ENCODE measurements at regions not wholly inside any gene's neighbourhood (a gene's known extent, or its start where the extent isn't known, plus 50 kb on each side); places are given as distances from the start of the nearest gene placed in this dataset.

DNA sequence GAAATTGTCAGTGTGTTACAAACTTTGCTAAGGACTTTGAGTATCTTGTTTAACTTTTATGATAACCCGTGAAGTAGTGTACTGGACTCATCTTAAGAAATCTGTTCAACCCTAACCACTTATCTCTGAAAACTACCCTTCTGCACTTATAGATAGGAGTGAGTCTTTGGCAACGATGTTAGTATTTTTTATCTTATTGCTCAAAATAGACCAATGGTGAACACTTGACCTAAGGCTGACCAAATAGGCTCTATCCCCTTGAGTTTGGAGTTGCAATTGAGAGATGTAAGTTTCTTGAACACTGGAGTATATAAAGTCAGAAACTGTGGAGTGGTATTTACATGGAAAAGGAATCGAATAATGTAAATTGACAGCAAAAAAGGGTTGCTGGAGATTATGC lies 786.1 kb downstream of the TMTC2 start:
- ChIA-PET POLR2A (no interaction called here), CTCF (interaction anchor here (1.5 kb wide), 1 partner anchor 9 kb away, joined by 4 read pairs; no protein-coding TSS in a partner anchor)
- WGBS (ENCODE audit: missing lambda C conversion rate) = 47% methylated on average over 3 of the region's 3 CpGs
- no peak for FAIRE-seq
- Histone ChIP-seq H3K4me2 (no peak overlapping the region), H3K4me1 (no peaks in the 10 kb centered on the region), H3K4me3 (no peak overlapping the region), H3K27ac (no peak overlapping the region), H3K9me3 (no peaks in the 10 kb centered on the region)
- ATAC-seq = no peak
- TF ChIP-seq TP53 (CRISPR knock-in tag; IDR thresholded peaks at IDR 0.05) (no peak), PHF8 (IDR thresholded peaks at IDR 0.05; ENCODE audit: borderline replicate concordance, low read depth) (no peak), CHD2 (IDR thresholded peaks at IDR 0.05; ENCODE audit: low read length, partially characterized antibody) (no peak)
- DNase-seq (ENCODE audit: low read depth in 1 of 2, low spot score in 1 of 2) = no peak

DNA sequence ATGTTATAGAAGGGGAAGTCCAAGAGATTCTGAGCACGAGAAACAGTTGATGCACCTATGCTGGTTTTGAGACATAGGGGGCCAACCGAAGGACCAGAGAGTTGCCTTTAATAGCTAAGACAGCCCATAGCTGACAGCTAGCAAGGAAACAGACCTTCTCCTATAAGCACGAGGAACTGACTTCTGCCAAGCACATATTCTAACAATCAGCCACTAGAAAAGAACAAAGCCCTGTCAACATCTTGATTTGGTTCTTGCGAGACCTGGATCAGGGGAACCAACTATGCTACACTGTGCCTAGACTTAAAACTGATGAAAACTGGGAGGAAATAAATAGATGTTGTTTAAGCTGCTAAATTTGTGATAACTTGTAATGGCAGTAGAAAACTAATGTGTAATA lies 785.6 kb downstream of the TMTC2 start:
- no peaks in the 10 kb centered on the region for H3K4me1 ChIP-seq
- no peak overlapping the region for H3K4me3 ChIP-seq
- DNase-seq (ENCODE audit: low read depth in 1 of 2, low spot score in 1 of 2) = no peak
- H3K4me2 ChIP-seq = no peak overlapping the region
- 38% methylated on average over 4 of the region's 4 CpGs for WGBS (ENCODE audit: missing lambda C conversion rate)
- TF ChIP-seq SMC3 (IDR thresholded peaks at IDR 0.05) (no peak), KDM5A (IDR thresholded peaks at IDR 0.05) (no peak), EHMT2 (IDR thresholded peaks at IDR 0.05; ENCODE audit: low read depth) (no peak), PHF8 (IDR thresholded peaks at IDR 0.05; ENCODE audit: borderline replicate concordance, low read depth) (no peak), RAD21 (conservative IDR thresholded peaks at IDR 0.05 in 1 of 2, IDR thresholded peaks at IDR 0.05 in 1 of 2) (no peak), NR3C1 (IDR thresholded peaks at IDR 0.05) (no peak), POLR2A (IDR thresholded peaks at IDR 0.05; ENCODE audit: low read length) (no peak), RNF2 (IDR thresholded peaks at IDR 0.05; ENCODE audit: borderline replicate concordance, low read depth) (no peak), EHF (CRISPR knock-in tag; IDR thresholded peaks at IDR 0.05) (no peak)
- TF ChIP-seq, protein P1, sequence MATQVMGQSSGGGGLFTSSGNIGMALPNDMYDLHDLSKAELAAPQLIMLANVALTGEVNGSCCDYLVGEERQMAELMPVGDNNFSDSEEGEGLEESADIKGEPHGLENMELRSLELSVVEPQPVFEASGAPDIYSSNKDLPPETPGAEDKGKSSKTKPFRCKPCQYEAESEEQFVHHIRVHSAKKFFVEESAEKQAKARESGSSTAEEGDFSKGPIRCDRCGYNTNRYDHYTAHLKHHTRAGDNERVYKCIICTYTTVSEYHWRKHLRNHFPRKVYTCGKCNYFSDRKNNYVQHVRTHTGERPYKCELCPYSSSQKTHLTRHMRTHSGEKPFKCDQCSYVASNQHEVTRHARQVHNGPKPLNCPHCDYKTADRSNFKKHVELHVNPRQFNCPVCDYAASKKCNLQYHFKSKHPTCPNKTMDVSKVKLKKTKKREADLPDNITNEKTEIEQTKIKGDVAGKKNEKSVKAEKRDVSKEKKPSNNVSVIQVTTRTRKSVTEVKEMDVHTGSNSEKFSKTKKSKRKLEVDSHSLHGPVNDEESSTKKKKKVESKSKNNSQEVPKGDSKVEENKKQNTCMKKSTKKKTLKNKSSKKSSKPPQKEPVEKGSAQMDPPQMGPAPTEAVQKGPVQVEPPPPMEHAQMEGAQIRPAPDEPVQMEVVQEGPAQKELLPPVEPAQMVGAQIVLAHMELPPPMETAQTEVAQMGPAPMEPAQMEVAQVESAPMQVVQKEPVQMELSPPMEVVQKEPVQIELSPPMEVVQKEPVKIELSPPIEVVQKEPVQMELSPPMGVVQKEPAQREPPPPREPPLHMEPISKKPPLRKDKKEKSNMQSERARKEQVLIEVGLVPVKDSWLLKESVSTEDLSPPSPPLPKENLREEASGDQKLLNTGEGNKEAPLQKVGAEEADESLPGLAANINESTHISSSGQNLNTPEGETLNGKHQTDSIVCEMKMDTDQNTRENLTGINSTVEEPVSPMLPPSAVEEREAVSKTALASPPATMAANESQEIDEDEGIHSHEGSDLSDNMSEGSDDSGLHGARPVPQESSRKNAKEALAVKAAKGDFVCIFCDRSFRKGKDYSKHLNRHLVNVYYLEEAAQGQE (IDR thresholded peaks at IDR 0.05) = no peak
- no peak overlapping the region for H3K27ac ChIP-seq
- no peak for ATAC-seq
- H3K9me3 ChIP-seq = no peaks in the 10 kb centered on the region
- ChIA-PET POLR2A (no interaction called here), CTCF (no interaction called here)
- FAIRE-seq = no peak

DNA sequence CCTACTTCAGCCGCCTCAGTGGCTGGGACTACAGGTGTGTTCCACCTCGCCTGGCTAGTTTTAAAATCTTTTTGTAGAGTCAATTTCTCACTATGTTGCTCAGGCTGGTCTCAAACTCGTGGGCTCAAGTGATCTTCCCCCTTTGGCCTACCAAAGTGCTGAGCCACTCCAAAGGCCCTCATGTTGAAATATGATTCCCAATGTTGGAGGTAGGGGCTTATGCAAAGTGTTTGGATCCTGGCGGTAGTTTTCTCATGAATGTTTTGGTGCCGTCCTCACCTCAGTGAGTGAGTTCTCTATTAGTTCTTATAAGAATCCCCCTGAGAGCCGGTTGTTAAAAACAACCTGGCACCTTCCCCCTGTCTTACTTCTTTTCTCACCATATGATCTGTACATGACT lies 784.6 kb downstream of the TMTC2 start:
- POLR2A ChIA-PET = no interaction called here
- TF ChIP-seq JUNB (IDR thresholded peaks at IDR 0.05) (no peak), JUN (IDR thresholded peaks at IDR 0.05) (no peak), ZNF302 (CRISPR knock-in tag; IDR thresholded peaks at IDR 0.05) (no peak), FOSL2 (IDR thresholded peaks at IDR 0.05) (no peak), FOSL2 (CRISPR knock-in tag; IDR thresholded peaks at IDR 0.05) (no peak), HEYL (CRISPR knock-in tag; IDR thresholded peaks at IDR 0.05) (no peak), CEBPB (IDR thresholded peaks at IDR 0.05) (no peak), EP300 (IDR thresholded peaks at IDR 0.05) (no peak), HOXB13 (CRISPR knock-in tag; IDR thresholded peaks at IDR 0.05; ENCODE audit: low read depth) (no peak), KDM5A (IDR thresholded peaks at IDR 0.05) (no peak)
- TF ChIP-seq, protein P1 (IDR thresholded peaks at IDR 0.05) = no peak
- TF ChIP-seq, protein P2, sequence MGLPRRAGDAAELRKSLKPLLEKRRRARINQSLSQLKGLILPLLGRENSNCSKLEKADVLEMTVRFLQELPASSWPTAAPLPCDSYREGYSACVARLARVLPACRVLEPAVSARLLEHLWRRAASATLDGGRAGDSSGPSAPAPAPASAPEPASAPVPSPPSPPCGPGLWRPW (IDR thresholded peaks at IDR 0.05) = no peak
- TF ChIP-seq, protein P3, sequence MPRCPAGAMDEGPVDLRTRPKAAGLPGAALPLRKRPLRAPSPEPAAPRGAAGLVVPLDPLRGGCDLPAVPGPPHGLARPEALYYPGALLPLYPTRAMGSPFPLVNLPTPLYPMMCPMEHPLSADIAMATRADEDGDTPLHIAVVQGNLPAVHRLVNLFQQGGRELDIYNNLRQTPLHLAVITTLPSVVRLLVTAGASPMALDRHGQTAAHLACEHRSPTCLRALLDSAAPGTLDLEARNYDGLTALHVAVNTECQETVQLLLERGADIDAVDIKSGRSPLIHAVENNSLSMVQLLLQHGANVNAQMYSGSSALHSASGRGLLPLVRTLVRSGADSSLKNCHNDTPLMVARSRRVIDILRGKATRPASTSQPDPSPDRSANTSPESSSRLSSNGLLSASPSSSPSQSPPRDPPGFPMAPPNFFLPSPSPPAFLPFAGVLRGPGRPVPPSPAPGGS (IDR thresholded peaks at IDR 0.05) = no peak
- Histone ChIP-seq H3K4me1 (no peaks in the 10 kb centered on the region), H3K9me3 (no peaks in the 10 kb centered on the region), H3K27ac (no peak overlapping the region), H3K4me3 (no peak overlapping the region), H3K4me2 (no peak overlapping the region)
- no peak for FAIRE-seq
- 57% methylated on average over 5 of the region's 6 CpGs for WGBS (ENCODE audit: missing lambda C conversion rate)
- CTCF ChIA-PET = no interaction called here
- no peak for DNase-seq (ENCODE audit: low read depth in 1 of 2, low spot score in 1 of 2)
- no peak for ATAC-seq

Measured in A549 (cell line).